Fibroblast of lung (primary cell): ENCODE measurements at regions not wholly inside any gene's neighbourhood (a gene's known extent, or its start where the extent isn't known, plus 50 kb on each side); places are given as distances from the start of the nearest gene placed in this dataset.
A peak's percentile ranks its signal among the peaks of the same experiment; 100 is the strongest.

Experiments
- DNase-seq, 2 donors: peaks; one replicate each; pipeline versions ENCODE4 v3.0.0 to v3.0.0-alpha.2; 2010; ENCODE audit warnings: low read depth in 2 of 2
- H2AFZ ChIP-seq: 2 replicates; pipeline ENCODE4 v1.5.1; 2012; ENCODE audit warnings: low read length, control low read depth, inconsistent platforms
- H3K27ac ChIP-seq: 2 replicates; pipeline ENCODE4 v1.5.1; 2011; ENCODE audit warnings: low read length, control low read depth; ENCODE audit not compliant: insufficient read depth
- H3K27me3 ChIP-seq: 2 replicates; pipeline ENCODE4 v1.5.1; 2011; ENCODE audit warnings: mild to moderate bottlenecking, low read length; ENCODE audit not compliant: control insufficient read depth, insufficient read depth
- H3K36me3 ChIP-seq: 2 replicates; pipeline ENCODE4 v1.5.1; 2011; ENCODE audit warnings: low read length; ENCODE audit not compliant: control insufficient read depth, insufficient read depth
- H3K4me1 ChIP-seq: 2 replicates; pipeline ENCODE4 v1.5.1; 2011; ENCODE audit warnings: low read length; ENCODE audit not compliant: control insufficient read depth, insufficient read depth; ENCODE audit errors: extremely low read depth
- H3K4me2 ChIP-seq: 2 replicates; pipeline ENCODE4 v1.5.1; 2011; ENCODE audit warnings: low read length, control low read depth; ENCODE audit not compliant: insufficient read depth; ENCODE audit errors: extremely low read depth
- H3K4me3 ChIP-seq, 4 experiments: fragments of 200-600 bp in 1 of 4; sonication (generic) in 1 of 4; replicated peaks in 1 of 4; 2 replicates each; pipeline ENCODE4 v1.5.1; 2011 to 2016; ENCODE audit warnings: low read length in 4 of 4, low read depth in 3 of 4, mild to moderate bottlenecking in 3 of 4, control low read depth in 2 of 4, inconsistent platforms in 1 of 4, mixed read lengths in 1 of 4; ENCODE audit not compliant: insufficient read depth in 1 of 4; ENCODE audit errors: control extremely low read depth in 1 of 4
- H3K79me2 ChIP-seq: 2 replicates; pipeline ENCODE4 v1.5.1; 2012; ENCODE audit warnings: mild to moderate bottlenecking, low read length, inconsistent platforms; ENCODE audit not compliant: control insufficient read depth, insufficient read depth
- H3K9ac ChIP-seq: 2 replicates; pipeline ENCODE4 v1.5.1; 2011; ENCODE audit warnings: mild to moderate bottlenecking, low read length, control low read depth; ENCODE audit not compliant: insufficient read depth
- H3K9me3 ChIP-seq: 2 replicates; pipeline ENCODE4 v1.5.1; 2012; ENCODE audit warnings: low read depth, low read length; ENCODE audit not compliant: control insufficient read depth, insufficient read depth
- H4K20me1 ChIP-seq: 2 replicates; pipeline ENCODE4 v1.5.1; 2011; ENCODE audit warnings: low read length; ENCODE audit not compliant: control insufficient read depth, insufficient read depth; ENCODE audit errors: extremely low read depth
- CTCF ChIP-seq, 2 donors: IDR thresholded peaks in 1 of 2; conservative IDR thresholded peaks in 1 of 2; 1 replicate in 1 of 2; 2 replicates in 1 of 2; pipeline ENCODE4 v1.5.1; 2011 to 2012; ENCODE audit warnings: low read length in 2 of 2, control low read depth in 1 of 2, inconsistent platforms in 1 of 2, low read depth in 1 of 2, mild to moderate bottlenecking in 1 of 2
- EZH2 ChIP-seq: IDR thresholded peaks from 2 replicates; pipeline ENCODE4 v1.5.1; 2012; ENCODE audit warnings: low read length, control low read depth, mild to moderate bottlenecking; ENCODE audit errors: missing control alignments

GRCh38 chr3:56989977-56990640 is 70.4 kb upstream of the SPATA12 start:
- H3K79me2 ChIP-seq: no peaks in the 10 kb centered on the region
- H3K27me3 ChIP-seq: peaks cover 17% of the 10 kb centered on the region
- no peaks in the 10 kb centered on the region for H3K9me3 ChIP-seq
- no peaks in the 10 kb centered on the region for H3K36me3 ChIP-seq
- H3K27ac ChIP-seq: no peak overlapping the region
- H3K4me3 ChIP-seq: no peak overlapping the region
- no peak overlapping the region for H3K9ac ChIP-seq
- H4K20me1 ChIP-seq: no peaks in the 10 kb centered on the region
- TF ChIP-seq EZH2 (no peak), CTCF (conservative IDR thresholded peaks at IDR 0.05 in 1 of 2, IDR thresholded peaks at IDR 0.05 in 1 of 2; ENCODE audit: low read depth in 1 of 2, low read length in 2 of 2) (no peak)
- no peak overlapping the region for H2AFZ ChIP-seq
- DNase-seq: no peak
- peaks cover 6% of the 10 kb centered on the region for H3K4me1 ChIP-seq
- H3K4me2 ChIP-seq: no peak overlapping the region

- Histone ChIP-seq H3K4me2 (peak overlapping the region; percentile 25), H3K9me3 (no peaks in the 10 kb centered on the region), H3K4me1 (peaks cover 6% of the 10 kb centered on the region), H3K36me3 (no peaks in the 10 kb centered on the region), H2AFZ (no peak overlapping the region), H3K27me3 (peaks cover 17% of the 10 kb centered on the region), H3K9ac (no peak overlapping the region), H4K20me1 (no peaks in the 10 kb centered on the region), H3K27ac (no peak overlapping the region), H3K79me2 (no peaks in the 10 kb centered on the region), H3K4me3 (no peak overlapping the region)
- DNase-seq: peak; percentile 23 to 73
- TF ChIP-seq CTCF (conservative IDR thresholded peaks at IDR 0.05 in 1 of 2, IDR thresholded peaks at IDR 0.05 in 1 of 2; ENCODE audit: low read depth in 1 of 2, low read length in 2 of 2) (no peak), EZH2 (peak; percentile 51)
These were observed 71.1 kb upstream of the SPATA12 start for GRCh38 chr3:56989169-56989976.

- peak; percentile 59 to 86 for DNase-seq
- Histone ChIP-seq H3K4me2 (peak overlapping the region; percentile 25), H3K9me3 (no peaks in the 10 kb centered on the region), H3K27me3 (peaks cover 17% of the 10 kb centered on the region), H3K79me2 (no peaks in the 10 kb centered on the region), H3K36me3 (no peaks in the 10 kb centered on the region), H3K4me1 (peaks cover 6% of the 10 kb centered on the region), H3K9ac (no peak overlapping the region), H3K27ac (no peak overlapping the region), H4K20me1 (no peaks in the 10 kb centered on the region), H2AFZ (no peak overlapping the region), H3K4me3 (no peak overlapping the region)
- TF ChIP-seq CTCF (conservative IDR thresholded peaks at IDR 0.05 in 1 of 2, IDR thresholded peaks at IDR 0.05 in 1 of 2; ENCODE audit: low read depth in 1 of 2, low read length in 2 of 2): peak; percentile 66 to 71
- no peak for TF ChIP-seq EZH2
These were observed 71.9 kb upstream of the SPATA12 start for GRCh38 chr3:56988458-56989168.
